IMR-90 (cell line): ENCODE measurements at regions not wholly inside any gene's neighbourhood (a gene's known extent, or its start where the extent isn't known, plus 50 kb on each side); places are given as distances from the start of the nearest gene placed in this dataset.

Experiments used
- ATAC-seq: fragments of 200-7000 bp; cut with Tn5 transposase; 2 replicates; pipeline ENCODE4 v1.9.1; 2020; ENCODE audit warnings: low read depth, mild to moderate bottlenecking, moderate library complexity
- BruUV-seq: library from RNA; stranded (reverse); fragments of 400-500 nt; replicated peaks from 2 replicates; lab custom pipeline; 2021; lab: Mats Ljungman, UMichigan
- CTCF ChIA-PET: fragments of 300-600 bp; formaldehyde crosslinking; extraction: SDS; loops from one replicate; lab custom pipeline; 2021; ENCODE audit warnings: antibody characterized with exemption; lab: Yijun Ruan, JAX
- POLR2A ChIA-PET: fragments of 300-600 bp; sonication (Branson Sonifier 250); formaldehyde crosslinking; loops from one replicate; lab custom pipeline; 2022; ENCODE audit warnings: antibody characterized with exemption; ENCODE audit not compliant: unreplicated experiment; lab: Charles Lee
- DNase-seq: peaks from one replicate; pipeline ENCODE4 v3.0.0; 2013
- H2AFZ ChIP-seq: replicated peaks from 2 replicates; pipeline ENCODE3; 2013; ENCODE audit warnings: low read length, mild to moderate bottlenecking; ENCODE audit not compliant: poor library complexity
- H2AK5ac ChIP-seq: 2 replicates; pipeline ENCODE4 v1.6.1; 2013; ENCODE audit warnings: low read depth, low read length, inconsistent platforms
- H2AK9ac ChIP-seq: replicated peaks from 2 replicates; pipeline ENCODE3; 2013; ENCODE audit warnings: mild to moderate bottlenecking, low read depth, low read length, moderate library complexity; ENCODE audit not compliant: poor library complexity
- H2BK120ac ChIP-seq: 2 replicates; pipeline ENCODE4 v1.6.1; 2013; ENCODE audit warnings: low read depth, low read length, inconsistent platforms
- H2BK15ac ChIP-seq: 3 replicates; pipeline ENCODE4 v1.6.1; 2013; ENCODE audit warnings: low read depth, low read length, inconsistent platforms
- H2BK20ac ChIP-seq: 2 replicates; pipeline ENCODE4 v1.6.1; 2013; ENCODE audit warnings: low read depth, mild to moderate bottlenecking, inconsistent platforms, low read length, moderate library complexity
- H2BK5ac ChIP-seq: 2 replicates; pipeline ENCODE4 v1.6.1; 2013; ENCODE audit warnings: mild to moderate bottlenecking, low read depth, low read length, inconsistent platforms; ENCODE audit not compliant: poor library complexity, severe bottlenecking
- H3K14ac ChIP-seq: replicated peaks from 2 replicates; pipeline ENCODE4 v1.6.1; 2013; ENCODE audit warnings: low read depth, low read length, inconsistent platforms
- H3K18ac ChIP-seq: 2 replicates; pipeline ENCODE4 v1.6.1; 2013; ENCODE audit warnings: low read depth, low read length, control low read depth
- H3K23ac ChIP-seq: 2 replicates; pipeline ENCODE4 v1.6.1; 2013; ENCODE audit warnings: low read depth, low read length, inconsistent platforms
- H3K27ac ChIP-seq: 2 replicates; pipeline ENCODE4 v1.5.1; 2013; ENCODE audit warnings: mild to moderate bottlenecking, control low read depth, low read length; ENCODE audit not compliant: insufficient read depth
- H3K27me3 ChIP-seq: 2 replicates; pipeline ENCODE4 v1.6.1; 2013; ENCODE audit warnings: low read length; ENCODE audit not compliant: control insufficient read depth, insufficient read depth
- H3K36me3 ChIP-seq: 2 replicates; pipeline ENCODE4 v1.6.1; 2013; ENCODE audit warnings: low read length, mixed read lengths; ENCODE audit not compliant: control insufficient read depth, insufficient read depth
- H3K4ac ChIP-seq: 2 replicates; pipeline ENCODE4 v1.6.1; 2013; ENCODE audit warnings: low read depth, low read length, inconsistent platforms
- H3K4me1 ChIP-seq: 2 replicates; pipeline ENCODE4 v1.6.1; 2013; ENCODE audit warnings: low read length, mixed read lengths; ENCODE audit not compliant: control insufficient read depth, insufficient read depth
- H3K4me2 ChIP-seq: 2 replicates; pipeline ENCODE4 v1.6.1; 2013; ENCODE audit warnings: low read depth, mild to moderate bottlenecking, control low read depth, low read length, moderate library complexity
- H3K4me3 ChIP-seq: 2 replicates; pipeline ENCODE4 v1.5.1; 2013; ENCODE audit warnings: low read depth, mild to moderate bottlenecking, control low read depth, low read length, moderate library complexity; ENCODE audit not compliant: insufficient read depth
- H3K56ac ChIP-seq: 2 replicates; pipeline ENCODE4 v1.6.1; 2013; ENCODE audit warnings: low read length, inconsistent platforms; ENCODE audit not compliant: insufficient read depth; ENCODE audit errors: extremely low read depth
- H3K79me1 ChIP-seq, 2 experiments: 2 replicates each; pipeline ENCODE4 v1.6.1; 2013; ENCODE audit warnings: low read length in 2 of 2, inconsistent platforms in 1 of 2, low read depth in 1 of 2
- H3K9ac ChIP-seq: 2 replicates; pipeline ENCODE4 v1.6.1; 2013; ENCODE audit warnings: low read depth, low read length, control low read depth
- H3K9me1 ChIP-seq: 2 replicates; pipeline ENCODE4 v1.6.1; 2013; ENCODE audit warnings: low read length, inconsistent platforms; ENCODE audit not compliant: insufficient read depth
- H3K9me3 ChIP-seq: 2 replicates; pipeline ENCODE4 v1.6.1; 2013; ENCODE audit warnings: low read length; ENCODE audit not compliant: control insufficient read depth, insufficient read depth
- H4K20me1 ChIP-seq: 2 replicates; pipeline ENCODE4 v1.6.1; 2013; ENCODE audit warnings: low read length, inconsistent platforms; ENCODE audit not compliant: insufficient read depth
- H4K5ac ChIP-seq: 2 replicates; pipeline ENCODE4 v1.6.1; 2013; ENCODE audit warnings: mild to moderate bottlenecking, low read depth, low read length, control low read depth
- H4K8ac ChIP-seq, 2 experiments: 2 replicates each; pipeline ENCODE4 v1.6.1; 2013; ENCODE audit warnings: low read depth in 2 of 2, low read length in 2 of 2, control low read depth in 1 of 2, inconsistent platforms in 1 of 2
- H4K91ac ChIP-seq: 2 replicates; pipeline ENCODE4 v1.6.1; 2013; ENCODE audit warnings: low read depth, low read length, inconsistent platforms; ENCODE audit not compliant: insufficient read depth
- BHLHE40 ChIP-seq: fragments of 150-350 bp; IDR thresholded peaks from 2 replicates; pipeline ENCODE4 v1.6.1; 2016; ENCODE audit warnings: mild to moderate bottlenecking, low read depth, low read length
- CEBPB ChIP-seq: IDR thresholded peaks from 2 replicates; pipeline ENCODE4 v1.6.1; 2012; ENCODE audit warnings: low read depth, low read length, improper control_type of control experiment
- CHD1 ChIP-seq: IDR thresholded peaks from 2 replicates; pipeline ENCODE4 v1.6.1; 2012; ENCODE audit warnings: low read depth, low read length, improper control_type of control experiment
- CTCF ChIP-seq: conservative IDR thresholded peaks from 2 replicates; pipeline ENCODE4 v1.5.1; 2012; ENCODE audit warnings: mild to moderate bottlenecking, low read depth, low read length, improper control_type of control experiment
- ELK1 ChIP-seq: fragments of 150-350 bp; IDR thresholded peaks from 2 replicates; pipeline ENCODE4 v1.6.1; 2016; ENCODE audit warnings: low read depth, mild to moderate bottlenecking, low read length, moderate library complexity, borderline replicate concordance
- FOS ChIP-seq: fragments of 150-350 bp; IDR thresholded peaks from 2 replicates; pipeline ENCODE4 v1.6.1; 2016; ENCODE audit warnings: low read depth, low read length
- MAFK ChIP-seq: IDR thresholded peaks from 2 replicates; pipeline ENCODE4 v1.6.1; 2012; ENCODE audit warnings: low read depth, low read length, improper control_type of control experiment
- MAZ ChIP-seq: IDR thresholded peaks from 2 replicates; pipeline ENCODE4 v1.6.1; 2012; ENCODE audit warnings: low read depth, mild to moderate bottlenecking, low read length, improper control_type of control experiment, moderate library complexity, borderline replicate concordance
- MXI1 ChIP-seq: IDR thresholded peaks from 2 replicates; pipeline ENCODE4 v1.6.1; 2012; ENCODE audit warnings: low read depth, mild to moderate bottlenecking, low read length, moderate library complexity, borderline replicate concordance
- NFE2L2 ChIP-seq: fragments of 150-350 bp; IDR thresholded peaks from 2 replicates; pipeline ENCODE4 v1.6.1; 2016; ENCODE audit warnings: low read depth, mild to moderate bottlenecking, low read length
- POLR2A ChIP-seq: IDR thresholded peaks from 2 replicates; pipeline ENCODE4 v1.6.1; 2012; ENCODE audit warnings: mild to moderate bottlenecking, low read depth, low read length
- RAD21 ChIP-seq: IDR thresholded peaks from 2 replicates; pipeline ENCODE4 v1.6.1; 2012; ENCODE audit warnings: low read length, improper control_type of control experiment
- RCOR1 ChIP-seq: IDR thresholded peaks from 2 replicates; pipeline ENCODE4 v1.6.1; 2012; ENCODE audit warnings: mild to moderate bottlenecking, low read length, improper control_type of control experiment; ENCODE audit not compliant: insufficient replicate concordance
- RFX5 ChIP-seq: IDR thresholded peaks from 2 replicates; pipeline ENCODE4 v1.8.0; 2012; ENCODE audit warnings: low read depth, mild to moderate bottlenecking, low read length, moderate library complexity
- SMC3 ChIP-seq: fragments of 150-350 bp; IDR thresholded peaks from 2 replicates; pipeline ENCODE4 v1.6.1; 2016; ENCODE audit warnings: low read depth, mild to moderate bottlenecking, antibody characterized with exemption, low read length, moderate library complexity
- USF2 ChIP-seq: fragments of 150-350 bp; IDR thresholded peaks from 2 replicates; pipeline ENCODE4 v1.6.1; 2017; ENCODE audit warnings: mild to moderate bottlenecking, antibody characterized with exemption, low read length, low read depth
- WGBS, 2 experiments: methylation state at CpG; one replicate each; pipeline versions ENCODE4 v1.1.5 to v1.1.7; 2013; ENCODE audit warnings: missing lambda C conversion rate in 2 of 2; ENCODE audit not compliant: insufficient read length in 1 of 2; ENCODE audit errors: extremely low coverage in 2 of 2; 5-methylcytosine and 5-hydroxymethylcytosine counted together
- dilution Hi-C: fragments of 300-500 bp; cut with HindIII; formaldehyde crosslinking; loops from one replicate; pipeline ENCODE4 v1.14.3; 2018; ENCODE audit warnings: low sequenced_read_pairs; ENCODE audit not compliant: unreplicated experiment
- in situ Hi-C: fragments of 300-500 bp; cut with MboI; formaldehyde crosslinking; loops from 3 replicates; pipeline ENCODE4 v1.14.3; 2019; ENCODE audit warnings: low sequenced_read_pairs, inconsistent platforms, mixed read lengths
- intact Hi-C: fragments of 100-400 bp; cut with micrococcal nuclease; formaldehyde crosslinking; loops from 2 replicates; pipeline ENCODE4 v1.10.0; 2022

- H3K9me3 ChIP-seq, result no peaks in the 10 kb centered on the region
- H3K18ac ChIP-seq, result no peak overlapping the region
- dilution Hi-C loops, result no loop called here
- no peak overlapping the region for H3K4me3 ChIP-seq
- no peaks in the 10 kb centered on the region for H3K36me3 ChIP-seq
- H4K5ac ChIP-seq, result no peak overlapping the region
- peaks cover 13% of the 10 kb centered on the region for H3K4me1 ChIP-seq
- intact Hi-C loops, result no loop called here
- H2BK20ac ChIP-seq, result no peak overlapping the region
- no peak overlapping the region for H2BK120ac ChIP-seq
- H3K14ac ChIP-seq, result no peak overlapping the region
- peaks cover 13% of the 10 kb centered on the region for H3K9me1 ChIP-seq
- no CpG with 5 or more reads among the region's 3 CpGs for WGBS, 2 experiments
- H2BK5ac ChIP-seq, result no peak overlapping the region
- H2AK9ac ChIP-seq, result no peak overlapping the region
- TF ChIP-seq MAZ (no peak), CHD1 (no peak), USF2 (no peak), BHLHE40 (no peak), FOS (no peak), SMC3 (no peak), NFE2L2 (no peak), POLR2A (no peak), ELK1 (no peak), CEBPB (no peak), MAFK (no peak), CTCF (no peak), RCOR1 (no peak), MXI1 (no peak), RFX5 (no peak), RAD21 (no peak; the same call in 1 of the 2 replicates)
- H3K4me2 ChIP-seq, result no peak overlapping the region
- H4K20me1 ChIP-seq, result no peaks in the 10 kb centered on the region
- DNase-seq, result no peak
- CTCF ChIA-PET, result no interaction called here
- BruUV-seq, result no TSS peak
- no peak overlapping the region for H3K23ac ChIP-seq
- no peak overlapping the region for H2AK5ac ChIP-seq
- POLR2A ChIA-PET, result no interaction called here
- H3K56ac ChIP-seq, result no peak overlapping the region
- H2AFZ ChIP-seq, result no peak overlapping the region
- no peaks in the 10 kb centered on the region for H3K27me3 ChIP-seq
- H4K91ac ChIP-seq, result no peak overlapping the region
- H3K9ac ChIP-seq, result no peak overlapping the region
- 0 out of 4 replicates have a peak, but pooled peaks cover 0 to 4% of the 10 kb centered on the region in 2 experiments for H3K79me1 ChIP-seq
- in situ Hi-C loops, result no loop called here
- no peak for ATAC-seq
- no peak overlapping the region for H2BK15ac ChIP-seq
- no peak overlapping the region for H3K4ac ChIP-seq
- H3K27ac ChIP-seq, result no peak overlapping the region
- H4K8ac ChIP-seq, result no peak overlapping the region
These were observed 92.2 kb upstream of the ASAP2 start for GRCh38 chr2:9114458-9114857.
